Hepatocyte (in vitro differentiated cells): ENCODE measurements at regions not wholly inside any gene's neighbourhood (a gene's known extent, or its start where the extent isn't known, plus 50 kb on each side); places are given as distances from the start of the nearest gene placed in this dataset.

Source experiments
- EZH2 ChIP-seq: fragments of 200-600 bp; sonication (generic); IDR thresholded peaks from 2 replicates; pipeline ENCODE4 v1.6.1; 2016; ENCODE audit warnings: antibody characterized with exemption, mild to moderate bottlenecking, borderline replicate concordance
- EZH2phosphoT487 ChIP-seq: fragments of 200-600 bp; sonication (generic); IDR thresholded peaks from one replicate; pipeline ENCODE4 v1.6.1; 2018; ENCODE audit warnings: antibody characterized with exemption, mild to moderate bottlenecking, low read depth, moderate library complexity; ENCODE audit not compliant: unreplicated experiment, severe bottlenecking
- TF ChIP-seq, protein P1 (sequence below): fragments of 200-600 bp; sonication (generic); IDR thresholded peaks from 2 replicates; pipeline ENCODE4 v1.5.1; 2016; ENCODE audit warnings: antibody characterized with exemption, mild to moderate bottlenecking; ENCODE audit not compliant: poor library complexity

DNA sequence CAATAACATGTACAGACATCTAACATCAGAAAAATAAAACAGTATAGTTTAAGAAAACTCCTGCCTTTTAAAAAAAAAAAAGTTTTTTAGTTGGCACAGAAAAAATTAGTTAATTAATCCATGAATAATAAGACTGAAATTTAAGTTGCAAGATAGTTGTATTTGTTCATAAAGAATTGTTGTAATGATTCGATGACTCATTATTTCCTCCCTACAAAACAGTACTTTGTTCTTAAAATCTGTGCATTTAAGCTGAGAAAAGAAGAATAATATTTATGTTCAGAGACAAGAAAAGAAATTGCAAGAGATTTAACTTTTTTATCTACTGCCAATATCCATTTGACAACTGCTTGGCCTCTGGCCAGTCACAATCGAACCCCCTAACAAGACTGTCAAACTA, 894.7 kb downstream of the ADGRL2 start:
- TF ChIP-seq, protein P1, sequence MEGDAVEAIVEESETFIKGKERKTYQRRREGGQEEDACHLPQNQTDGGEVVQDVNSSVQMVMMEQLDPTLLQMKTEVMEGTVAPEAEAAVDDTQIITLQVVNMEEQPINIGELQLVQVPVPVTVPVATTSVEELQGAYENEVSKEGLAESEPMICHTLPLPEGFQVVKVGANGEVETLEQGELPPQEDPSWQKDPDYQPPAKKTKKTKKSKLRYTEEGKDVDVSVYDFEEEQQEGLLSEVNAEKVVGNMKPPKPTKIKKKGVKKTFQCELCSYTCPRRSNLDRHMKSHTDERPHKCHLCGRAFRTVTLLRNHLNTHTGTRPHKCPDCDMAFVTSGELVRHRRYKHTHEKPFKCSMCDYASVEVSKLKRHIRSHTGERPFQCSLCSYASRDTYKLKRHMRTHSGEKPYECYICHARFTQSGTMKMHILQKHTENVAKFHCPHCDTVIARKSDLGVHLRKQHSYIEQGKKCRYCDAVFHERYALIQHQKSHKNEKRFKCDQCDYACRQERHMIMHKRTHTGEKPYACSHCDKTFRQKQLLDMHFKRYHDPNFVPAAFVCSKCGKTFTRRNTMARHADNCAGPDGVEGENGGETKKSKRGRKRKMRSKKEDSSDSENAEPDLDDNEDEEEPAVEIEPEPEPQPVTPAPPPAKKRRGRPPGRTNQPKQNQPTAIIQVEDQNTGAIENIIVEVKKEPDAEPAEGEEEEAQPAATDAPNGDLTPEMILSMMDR, result no peak
- TF ChIP-seq EZH2phosphoT487, result no peak
- no peak for TF ChIP-seq EZH2
